ENCODE measurements at regions not wholly inside any gene's neighbourhood (a gene's known extent, or its start where the extent isn't known, plus 50 kb on each side); places are given as distances from the start of the nearest gene placed in this dataset.

- TF ChIP-seq RNF2 (IDR thresholded peaks at IDR 0.05; ENCODE audit: borderline replicate concordance, low read depth, low read length, missing control alignments, poor library complexity, severe bottlenecking) (no peak), BCL11A (IDR thresholded peaks at IDR 0.05; ENCODE audit: low read depth in 2 of 2, low read length in 2 of 2) (no peak), E2F6 (IDR thresholded peaks at IDR 0.05) (no peak), POLR2A (IDR thresholded peaks at IDR 0.05; ENCODE audit: control extremely low read depth in 1 of 2, low read depth in 2 of 2, low read length in 2 of 2) (no peak), GABPA (IDR thresholded peaks at IDR 0.05; ENCODE audit: borderline replicate concordance, insufficient read depth, low read length) (no peak), CTCF (IDR thresholded peaks at IDR 0.05; ENCODE audit: control extremely low read depth in 1 of 3, insufficient read depth in 1 of 3, low read depth in 1 of 3, low read length in 3 of 3) (peak; percentile 96 to 98 (median 98)), SIN3A (conservative IDR thresholded peaks at IDR 0.05 in 1 of 2, IDR thresholded peaks at IDR 0.05 in 1 of 2; ENCODE audit: low read depth in 1 of 2, low read length in 2 of 2) (no peak), CHD1 (IDR thresholded peaks at IDR 0.05; ENCODE audit: low read depth, low read length) (no peak), RFX5 (IDR thresholded peaks at IDR 0.05; ENCODE audit: borderline replicate concordance, low read depth, low read length) (no peak), ZNF274 (IDR thresholded peaks at IDR 0.05; ENCODE audit: borderline replicate concordance, extremely low read depth, low read length) (no peak), GTF2F1 (IDR thresholded peaks at IDR 0.05; ENCODE audit: borderline replicate concordance, low read depth, low read length) (no peak), SP4 (IDR thresholded peaks at IDR 0.05; ENCODE audit: low read length) (no peak), TBP (IDR thresholded peaks at IDR 0.05; ENCODE audit: low read depth, low read length) (no peak), POU5F1 (IDR thresholded peaks at IDR 0.05; ENCODE audit: low read depth, low read length) (no peak)
Observed at GRCh38 chr1:21368515-21369289, 71.2 kb upstream of the NBPF3 start (continued).

All from H1 (cell line).